Esophagus squamous epithelium (tissue), 4 donors: ENCODE measurements at regions not wholly inside any gene's neighbourhood (a gene's known extent, or its start where the extent isn't known, plus 50 kb on each side); places are given as distances from the start of the nearest gene placed in this dataset.

ENCODE experiments used
- POLR2A ChIP-seq, 4 donors: fragments of 450-650 bp; IDR thresholded peaks; one replicate each; pipeline ENCODE4 v1.6.1; 2017; ENCODE audit warnings: antibody characterized with exemption in 4 of 4, mild to moderate bottlenecking in 4 of 4, moderate library complexity in 3 of 4
- TF ChIP-seq, protein P1 (sequence below), 6 experiments: fragments of 450-650 bp in 4 of 6; fragments of 200-600 bp in 2 of 6; sonication (generic) in 2 of 6; IDR thresholded peaks; one replicate each; pipeline ENCODE4 v1.5.1; 2016 to 2019; ENCODE audit warnings: antibody characterized with exemption in 6 of 6, mild to moderate bottlenecking in 4 of 6, moderate library complexity in 4 of 6

DNA sequence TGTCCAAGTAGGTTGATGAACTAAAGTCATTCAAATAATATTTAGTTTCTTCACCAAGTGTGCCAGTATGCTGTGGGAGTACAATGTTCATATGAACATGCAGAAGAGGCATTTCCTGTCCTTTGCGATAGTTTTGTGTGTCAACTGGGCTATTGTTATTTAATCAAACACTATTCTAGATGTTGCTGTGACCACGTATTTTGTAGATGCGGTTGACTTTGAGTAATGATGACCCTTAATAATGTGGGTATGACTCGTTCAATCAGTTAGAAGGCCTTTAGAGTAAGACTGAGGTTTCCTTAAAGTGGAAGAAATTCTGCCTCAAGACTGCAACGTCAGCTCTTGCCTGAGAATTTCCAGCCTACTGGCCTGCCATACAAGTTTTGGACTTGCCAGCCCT is 470.7 kb upstream of the CBLB start:
- TF ChIP-seq, protein P1, sequence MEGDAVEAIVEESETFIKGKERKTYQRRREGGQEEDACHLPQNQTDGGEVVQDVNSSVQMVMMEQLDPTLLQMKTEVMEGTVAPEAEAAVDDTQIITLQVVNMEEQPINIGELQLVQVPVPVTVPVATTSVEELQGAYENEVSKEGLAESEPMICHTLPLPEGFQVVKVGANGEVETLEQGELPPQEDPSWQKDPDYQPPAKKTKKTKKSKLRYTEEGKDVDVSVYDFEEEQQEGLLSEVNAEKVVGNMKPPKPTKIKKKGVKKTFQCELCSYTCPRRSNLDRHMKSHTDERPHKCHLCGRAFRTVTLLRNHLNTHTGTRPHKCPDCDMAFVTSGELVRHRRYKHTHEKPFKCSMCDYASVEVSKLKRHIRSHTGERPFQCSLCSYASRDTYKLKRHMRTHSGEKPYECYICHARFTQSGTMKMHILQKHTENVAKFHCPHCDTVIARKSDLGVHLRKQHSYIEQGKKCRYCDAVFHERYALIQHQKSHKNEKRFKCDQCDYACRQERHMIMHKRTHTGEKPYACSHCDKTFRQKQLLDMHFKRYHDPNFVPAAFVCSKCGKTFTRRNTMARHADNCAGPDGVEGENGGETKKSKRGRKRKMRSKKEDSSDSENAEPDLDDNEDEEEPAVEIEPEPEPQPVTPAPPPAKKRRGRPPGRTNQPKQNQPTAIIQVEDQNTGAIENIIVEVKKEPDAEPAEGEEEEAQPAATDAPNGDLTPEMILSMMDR (IDR thresholded peaks at IDR 0.05): no peak
- TF ChIP-seq POLR2A (IDR thresholded peaks at IDR 0.05): no peak
